Testis (tissue), 2 donors: ENCODE measurements at regions not wholly inside any gene's neighbourhood (a gene's known extent, or its start where the extent isn't known, plus 50 kb on each side); places are given as distances from the start of the nearest gene placed in this dataset.

Experiments used
- DNase-seq: peaks from one replicate; pipeline ENCODE4 v3.0.0-alpha.2; 2019
- H3K27ac ChIP-seq, 2 donors: fragments of 200-600 bp; sonication (generic); one replicate each; pipeline ENCODE4 v1.5.1; 2019
- H3K27me3 ChIP-seq: fragments of 200-600 bp; sonication (generic); one replicate; pipeline ENCODE4 v1.5.1; 2019
- H3K36me3 ChIP-seq: fragments of 200-600 bp; sonication (generic); one replicate; pipeline ENCODE4 v1.5.1; 2017; ENCODE audit warnings: low read depth; ENCODE audit errors: missing control alignments
- H3K4me1 ChIP-seq: fragments of 200-600 bp; sonication (generic); one replicate; pipeline ENCODE4 v1.5.1; 2019
- H3K4me3 ChIP-seq, 2 donors: fragments of 200-600 bp; sonication (generic); one replicate each; pipeline ENCODE4 v1.5.1; 2017 to 2019
- H3K9me3 ChIP-seq: fragments of 200-600 bp; sonication (generic); one replicate; pipeline ENCODE4 v1.5.1; 2017
- CTCF ChIP-seq, 3 experiments: fragments of 450-650 bp in 2 of 3; fragments of 200-600 bp in 1 of 3; sonication (generic) in 1 of 3; IDR thresholded peaks; one replicate each; pipeline ENCODE4 v1.5.1; 2016 to 2019; ENCODE audit warnings: antibody characterized with exemption in 3 of 3, mild to moderate bottlenecking in 2 of 3, moderate library complexity in 1 of 3
- POLR2A ChIP-seq: fragments of 450-650 bp; IDR thresholded peaks from one replicate; pipeline ENCODE4 v1.6.1; 2017; ENCODE audit warnings: antibody characterized with exemption, mild to moderate bottlenecking, moderate library complexity
- WGBS, 2 donors: methylation state at CpG; one replicate each; pipeline ENCODE4 v1.1.5; 2018; 5-methylcytosine and 5-hydroxymethylcytosine counted together
- intact Hi-C: fragments of 100-400 bp; cut with DNase I; formaldehyde crosslinking; loops from one replicate; pipeline ENCODE4 v1.15.1; 2023; ENCODE audit warnings: low total_unique reads

GRCh38 chr1:30151826-30152225 is 571.6 kb downstream of the MATN1 start:
- DNase-seq = no peak
- H3K4me1 ChIP-seq = no peaks in the 10 kb centered on the region
- no peaks in the 10 kb centered on the region for H3K27me3 ChIP-seq
- H3K9me3 ChIP-seq = no peaks in the 10 kb centered on the region
- intact Hi-C loops = no loop called here
- TF ChIP-seq CTCF (IDR thresholded peaks at IDR 0.05) = no peak
- H3K27ac ChIP-seq = no peak overlapping the region
- no peak overlapping the region for H3K4me3 ChIP-seq
- no peaks in the 10 kb centered on the region for H3K36me3 ChIP-seq
- WGBS, 2 donors = 80 to 86% methylated on average over 1 of the region's 1 CpG

GRCh38 chr1:30151119-30151518 is 572.3 kb downstream of the MATN1 start:
- Histone ChIP-seq H3K4me3 (no peak overlapping the region), H3K27ac (no peak overlapping the region), H3K9me3 (no peaks in the 10 kb centered on the region), H3K27me3 (no peaks in the 10 kb centered on the region), H3K36me3 (no peaks in the 10 kb centered on the region), H3K4me1 (no peaks in the 10 kb centered on the region)
- no peak for DNase-seq
- TF ChIP-seq CTCF (IDR thresholded peaks at IDR 0.05) (no peak), POLR2A (no peak)
- WGBS, 2 donors = 61 to 67% methylated on average over 4 of the region's 4 CpGs
- intact Hi-C loops = no loop called here

GRCh38 chr1:30149226-30149625 is 574.2 kb downstream of the MATN1 start:
- 80 to 87% methylated on average over 5 of the region's 5 CpGs for WGBS, 2 donors
- Histone ChIP-seq H3K4me1 (no peaks in the 10 kb centered on the region), H3K9me3 (no peaks in the 10 kb centered on the region), H3K27ac (no peak overlapping the region), H3K36me3 (no peaks in the 10 kb centered on the region), H3K4me3 (no peak overlapping the region), H3K27me3 (no peaks in the 10 kb centered on the region)
- TF ChIP-seq POLR2A (no peak), CTCF (IDR thresholded peaks at IDR 0.05) (no peak)
- DNase-seq = no peak
- intact Hi-C loops = no loop called here

- Histone ChIP-seq H3K4me1 (no peaks in the 10 kb centered on the region), H3K9me3 (no peaks in the 10 kb centered on the region), H3K27ac (no peak overlapping the region), H3K36me3 (no peaks in the 10 kb centered on the region), H3K4me3 (no peak overlapping the region), H3K27me3 (no peaks in the 10 kb centered on the region)
- intact Hi-C loops = no loop called here
- 62 to 73% methylated on average over 2 of the region's 2 CpGs for WGBS, 2 donors
- DNase-seq = no peak
- TF ChIP-seq CTCF (IDR thresholded peaks at IDR 0.05) = no peak
- TF ChIP-seq POLR2A = no peak
Measured at GRCh38 chr1:30148676-30149075, 574.7 kb downstream of the MATN1 start.

GRCh38 chr1:30147188-30147587 is 576.2 kb downstream of the MATN1 start:
- no peaks in the 10 kb centered on the region for H3K36me3 ChIP-seq

More at GRCh38 chr1:30147188-30147587, 576.2 kb downstream of the MATN1 start:
- Histone ChIP-seq H3K27ac (no peak overlapping the region), H3K27me3 (no peaks in the 10 kb centered on the region), H3K9me3 (no peaks in the 10 kb centered on the region), H3K4me3 (no peak overlapping the region), H3K4me1 (no peaks in the 10 kb centered on the region)
- intact Hi-C loops = no loop called here
- WGBS, 2 donors = 90 to 95% methylated on average over 7 of the region's 7 CpGs
- DNase-seq = no peak
- TF ChIP-seq CTCF (IDR thresholded peaks at IDR 0.05) = no peak
- no peak for TF ChIP-seq POLR2A
